ENCODE measurements at regions not wholly inside any gene's neighbourhood (a gene's known extent, or its start where the extent isn't known, plus 50 kb on each side); places are given as distances from the start of the nearest gene placed in this dataset.

DNA sequence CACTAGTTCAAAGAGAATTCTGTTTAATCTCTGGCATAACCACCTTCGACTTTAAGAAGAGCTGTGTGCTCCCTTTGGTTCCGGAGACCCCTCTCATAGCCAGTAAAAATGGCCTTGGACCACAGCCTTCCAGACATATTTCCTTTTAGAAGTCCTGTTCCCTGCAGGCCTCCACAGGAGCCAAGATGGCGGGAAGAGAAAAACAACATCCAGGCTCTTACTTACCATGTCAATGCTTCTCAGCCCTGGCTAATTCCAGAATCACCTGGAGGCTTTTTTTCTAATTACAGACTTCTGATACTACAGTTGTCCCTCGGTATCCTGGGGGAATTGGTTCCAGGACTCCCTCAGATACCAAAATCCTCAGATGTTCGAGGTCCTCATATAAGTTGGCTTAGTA is 362.5 kb downstream of the PBX1 start:
- H2AFZ ChIP-seq (replicated peaks; ENCODE audit: low read length, poor library complexity): no peak overlapping the region
- H4K91ac ChIP-seq (ENCODE audit: insufficient read depth, low read depth, low read length): no peak overlapping the region
- no peaks in the 10 kb centered on the region for H3K9me3 ChIP-seq (ENCODE audit: control insufficient read depth, insufficient read depth, low read length)
- no peaks in the 10 kb centered on the region for H3K4me1 ChIP-seq (ENCODE audit: control insufficient read depth, insufficient read depth, low read length)
- no peak overlapping the region for H2BK20ac ChIP-seq (ENCODE audit: low read depth, low read length)
- no peak overlapping the region for H4K8ac ChIP-seq (ENCODE audit: low read depth in 2 of 2, low read length in 2 of 2)
- no peak overlapping the region for H2BK120ac ChIP-seq (ENCODE audit: low read depth, low read length)
- no peaks in the 10 kb centered on the region for H3K9me1 ChIP-seq (ENCODE audit: insufficient read depth, low read length)
- TF ChIP-seq, protein P1, sequence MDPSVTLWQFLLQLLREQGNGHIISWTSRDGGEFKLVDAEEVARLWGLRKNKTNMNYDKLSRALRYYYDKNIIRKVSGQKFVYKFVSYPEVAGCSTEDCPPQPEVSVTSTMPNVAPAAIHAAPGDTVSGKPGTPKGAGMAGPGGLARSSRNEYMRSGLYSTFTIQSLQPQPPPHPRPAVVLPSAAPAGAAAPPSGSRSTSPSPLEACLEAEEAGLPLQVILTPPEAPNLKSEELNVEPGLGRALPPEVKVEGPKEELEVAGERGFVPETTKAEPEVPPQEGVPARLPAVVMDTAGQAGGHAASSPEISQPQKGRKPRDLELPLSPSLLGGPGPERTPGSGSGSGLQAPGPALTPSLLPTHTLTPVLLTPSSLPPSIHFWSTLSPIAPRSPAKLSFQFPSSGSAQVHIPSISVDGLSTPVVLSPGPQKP (IDR thresholded peaks at IDR 0.05; ENCODE audit: borderline replicate concordance, low read depth, low read length): no peak
- no peak for TF ChIP-seq POLR2A (IDR thresholded peaks at IDR 0.05; ENCODE audit: low read depth, low read length)
- no peak for TF ChIP-seq MAFK (IDR thresholded peaks at IDR 0.05; ENCODE audit: low read depth, low read length)
- TF ChIP-seq, protein P2, sequence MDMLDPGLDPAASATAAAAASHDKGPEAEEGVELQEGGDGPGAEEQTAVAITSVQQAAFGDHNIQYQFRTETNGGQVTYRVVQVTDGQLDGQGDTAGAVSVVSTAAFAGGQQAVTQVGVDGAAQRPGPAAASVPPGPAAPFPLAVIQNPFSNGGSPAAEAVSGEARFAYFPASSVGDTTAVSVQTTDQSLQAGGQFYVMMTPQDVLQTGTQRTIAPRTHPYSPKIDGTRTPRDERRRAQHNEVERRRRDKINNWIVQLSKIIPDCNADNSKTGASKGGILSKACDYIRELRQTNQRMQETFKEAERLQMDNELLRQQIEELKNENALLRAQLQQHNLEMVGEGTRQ (IDR thresholded peaks at IDR 0.05; ENCODE audit: low read depth, low read length): no peak
- TF ChIP-seq MAZ (IDR thresholded peaks at IDR 0.05; ENCODE audit: borderline replicate concordance, low read depth, low read length): no peak
- no peak for TF ChIP-seq RCOR1 (IDR thresholded peaks at IDR 0.05; ENCODE audit: insufficient replicate concordance, low read length)
- TF ChIP-seq BHLHE40 (IDR thresholded peaks at IDR 0.05; ENCODE audit: low read depth, low read length): no peak
- TF ChIP-seq, protein P3, sequence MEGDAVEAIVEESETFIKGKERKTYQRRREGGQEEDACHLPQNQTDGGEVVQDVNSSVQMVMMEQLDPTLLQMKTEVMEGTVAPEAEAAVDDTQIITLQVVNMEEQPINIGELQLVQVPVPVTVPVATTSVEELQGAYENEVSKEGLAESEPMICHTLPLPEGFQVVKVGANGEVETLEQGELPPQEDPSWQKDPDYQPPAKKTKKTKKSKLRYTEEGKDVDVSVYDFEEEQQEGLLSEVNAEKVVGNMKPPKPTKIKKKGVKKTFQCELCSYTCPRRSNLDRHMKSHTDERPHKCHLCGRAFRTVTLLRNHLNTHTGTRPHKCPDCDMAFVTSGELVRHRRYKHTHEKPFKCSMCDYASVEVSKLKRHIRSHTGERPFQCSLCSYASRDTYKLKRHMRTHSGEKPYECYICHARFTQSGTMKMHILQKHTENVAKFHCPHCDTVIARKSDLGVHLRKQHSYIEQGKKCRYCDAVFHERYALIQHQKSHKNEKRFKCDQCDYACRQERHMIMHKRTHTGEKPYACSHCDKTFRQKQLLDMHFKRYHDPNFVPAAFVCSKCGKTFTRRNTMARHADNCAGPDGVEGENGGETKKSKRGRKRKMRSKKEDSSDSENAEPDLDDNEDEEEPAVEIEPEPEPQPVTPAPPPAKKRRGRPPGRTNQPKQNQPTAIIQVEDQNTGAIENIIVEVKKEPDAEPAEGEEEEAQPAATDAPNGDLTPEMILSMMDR (conservative IDR thresholded peaks at IDR 0.05; ENCODE audit: low read depth, low read length): no peak
- no peak for TF ChIP-seq MXI1 (IDR thresholded peaks at IDR 0.05; ENCODE audit: borderline replicate concordance, low read depth, low read length)
- TF ChIP-seq CHD1 (IDR thresholded peaks at IDR 0.05; ENCODE audit: low read depth, low read length): no peak
- no peak for TF ChIP-seq CEBPB (IDR thresholded peaks at IDR 0.05; ENCODE audit: low read depth, low read length)
- no peak for TF ChIP-seq FOS (IDR thresholded peaks at IDR 0.05; ENCODE audit: low read depth, low read length)
- TF ChIP-seq RFX5 (IDR thresholded peaks at IDR 0.05; ENCODE audit: low read depth, low read length): no peak
- no peak for TF ChIP-seq NFE2L2 (IDR thresholded peaks at IDR 0.05; ENCODE audit: low read depth, low read length)
- no peak for TF ChIP-seq RAD21 (IDR thresholded peaks at IDR 0.05; ENCODE audit: low read length)
- TF ChIP-seq SMC3 (IDR thresholded peaks at IDR 0.05; ENCODE audit: low read depth, low read length): no peak
- H3K27me3 ChIP-seq (ENCODE audit: control insufficient read depth, insufficient read depth, low read length): peaks cover 5% of the 10 kb centered on the region
- H3K27ac ChIP-seq (ENCODE audit: insufficient read depth, low read length): no peak overlapping the region
- H4K5ac ChIP-seq (ENCODE audit: low read depth, low read length): no peak overlapping the region
- no TSS peak for BruUV-seq (replicated peaks)
- in situ Hi-C loops (cut with MboI; ENCODE audit: low sequenced_read_pairs) (no loop called here), dilution Hi-C loops (cut with HindIII; ENCODE audit: low sequenced_read_pairs, unreplicated experiment) (no loop called here), intact Hi-C loops (cut with micrococcal nuclease) (no loop called here)
- ATAC-seq (ENCODE audit: low read depth) (no peak), DNase-seq (no peak)
- no peak overlapping the region for H2AK9ac ChIP-seq (replicated peaks; ENCODE audit: low read depth, low read length, poor library complexity)
- ChIA-PET POLR2A (ENCODE audit: unreplicated experiment) (no interaction called here), CTCF (no interaction called here)
- no peak overlapping the region for H2BK15ac ChIP-seq (ENCODE audit: low read depth, low read length)
- WGBS, 2 experiments (ENCODE audit: extremely low coverage in 2 of 2, insufficient read length in 1 of 2): 20% methylated on average over 2 of the region's 5 CpGs; no CpG with 5 or more reads in 1 of the 2 experiments
- H3K36me3 ChIP-seq (ENCODE audit: control insufficient read depth, insufficient read depth, low read length): no peaks in the 10 kb centered on the region
- no peak overlapping the region for H3K4me2 ChIP-seq (ENCODE audit: low read depth, low read length)
- H3K18ac ChIP-seq (ENCODE audit: low read depth, low read length): no peak overlapping the region
- H3K4ac ChIP-seq (ENCODE audit: low read depth, low read length): no peak overlapping the region
- no peak overlapping the region for H3K4me3 ChIP-seq (ENCODE audit: insufficient read depth, low read depth, low read length)
- no peak overlapping the region for H2AK5ac ChIP-seq (ENCODE audit: low read depth, low read length)
- no peaks in the 10 kb centered on the region for H3K79me1 ChIP-seq (ENCODE audit: low read depth in 1 of 2, low read length in 2 of 2)
- H2BK5ac ChIP-seq (ENCODE audit: low read depth, low read length, poor library complexity, severe bottlenecking): no peak overlapping the region
- no peaks in the 10 kb centered on the region for H4K20me1 ChIP-seq (ENCODE audit: insufficient read depth, low read length)
- no peak overlapping the region for H3K9ac ChIP-seq (ENCODE audit: low read depth, low read length)
- no peak overlapping the region for H3K23ac ChIP-seq (ENCODE audit: low read depth, low read length)
- H3K14ac ChIP-seq (replicated peaks; ENCODE audit: low read depth, low read length): no peak overlapping the region
- no peak overlapping the region for H3K56ac ChIP-seq (ENCODE audit: extremely low read depth, insufficient read depth, low read length)

Measured in IMR-90 (cell line).